Left cardiac atrium (tissue), 4 donors: ENCODE measurements at regions not wholly inside any gene's neighbourhood (a gene's known extent, or its start where the extent isn't known, plus 50 kb on each side); places are given as distances from the start of the nearest gene placed in this dataset.
"Not testable (repeated sequence)": the region's sequence is repeated elsewhere in the genome, so short reads cannot be mapped to it uniquely, and the experiment has no call there.

Experiments
- ATAC-seq, 2 donors: fragments of 200-7000 bp; cut with Tn5 transposase; one replicate each; pipeline ENCODE4 v1.9.1; 2020; ENCODE audit warnings: mild to moderate bottlenecking in 2 of 2, moderate library complexity in 2 of 2
- DNase-seq: peaks from one replicate; pipeline ENCODE4 v3.0.0-alpha.2; 2020
- intact Hi-C, 2 donors: fragments of 100-400 bp; cut with DNase I; formaldehyde crosslinking; loops; one replicate each; pipeline versions ENCODE4 v1.14.1 to v1.15.1; 2022 to 2023
- donor health status: DM: no; HTN: yes; CAD: no.
- donor health status: DM: no; HTN: yes; CAD: no; lungs with severe emphysema.
- donor health status: DM: yes; HTN: yes; CAD: no.
- donor health status: Dilated cardiomyopathy.

DNA sequence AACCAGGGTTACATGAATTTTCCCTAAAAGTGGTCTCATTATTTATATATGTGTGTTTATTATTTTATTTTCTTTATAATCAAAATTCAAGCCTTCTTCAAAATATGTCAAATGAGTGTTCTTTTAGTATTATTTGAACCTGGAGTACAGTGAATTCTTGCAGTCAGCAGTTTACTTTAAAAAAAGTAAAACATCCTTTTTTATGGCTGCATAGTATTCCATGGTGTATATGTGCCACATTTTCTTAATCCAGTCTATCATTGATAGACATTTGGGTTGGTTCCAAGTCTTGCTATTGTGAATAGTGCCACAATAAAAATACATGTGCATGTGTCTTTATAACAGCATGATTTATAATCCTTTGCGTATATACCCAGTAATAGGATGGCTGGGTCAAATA is 920.9 kb downstream of the DNAJB9 start:
- ATAC-seq, intact Hi-C loops, DNase-seq: not testable (repeated sequence)

DNA sequence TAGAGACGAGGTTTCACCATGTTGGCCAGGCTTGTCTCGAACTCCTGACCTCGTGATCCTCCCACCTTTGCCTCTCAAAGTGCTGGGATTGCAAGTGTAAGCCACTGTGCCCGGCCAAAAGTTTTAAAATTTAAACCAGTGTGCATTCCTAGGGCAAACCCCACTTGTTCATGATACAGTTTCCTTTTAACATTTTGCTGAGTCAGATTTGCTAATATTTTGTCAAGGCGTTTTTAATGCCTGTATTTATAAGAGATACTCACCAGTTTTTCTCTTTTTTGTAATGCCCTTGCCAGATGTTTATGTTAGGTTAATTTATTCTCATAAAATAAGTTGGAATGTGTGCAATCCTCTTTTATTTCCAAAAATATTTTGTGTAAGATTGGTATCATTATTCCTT is 927.4 kb downstream of the DNAJB9 start:
- no peak for ATAC-seq
- intact Hi-C loops, result no loop called here

GRCh38 chr7:109498131-109498530 is 928.5 kb downstream of the DNAJB9 start:
- intact Hi-C loops, result no loop called here
- ATAC-seq (no peak), DNase-seq (no peak)

More for the DNA sequence above, 927.4 kb downstream of the DNAJB9 start:
- no peak for DNase-seq

DNA sequence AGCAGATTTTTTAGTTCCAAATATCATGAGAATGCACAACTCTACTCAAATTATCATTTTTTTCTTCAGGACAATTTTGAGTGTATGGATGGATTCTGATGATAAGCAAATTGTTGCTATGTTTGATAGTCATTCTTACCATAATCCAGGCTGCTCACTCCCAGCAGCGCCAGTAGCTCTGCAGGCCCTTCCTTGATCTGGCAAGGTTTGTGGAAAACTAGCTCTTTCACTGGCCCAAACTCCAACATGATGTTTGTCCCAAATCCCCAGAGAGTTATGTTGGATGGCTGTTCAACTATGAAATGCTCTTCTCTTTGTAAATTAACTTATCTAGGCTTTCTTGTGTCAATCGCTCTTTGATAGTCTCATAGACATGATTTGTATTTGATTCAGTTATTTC is 933.7 kb downstream of the DNAJB9 start:
- ATAC-seq, result no peak
- intact Hi-C loops, result no loop called here
- DNase-seq, result no peak

DNA sequence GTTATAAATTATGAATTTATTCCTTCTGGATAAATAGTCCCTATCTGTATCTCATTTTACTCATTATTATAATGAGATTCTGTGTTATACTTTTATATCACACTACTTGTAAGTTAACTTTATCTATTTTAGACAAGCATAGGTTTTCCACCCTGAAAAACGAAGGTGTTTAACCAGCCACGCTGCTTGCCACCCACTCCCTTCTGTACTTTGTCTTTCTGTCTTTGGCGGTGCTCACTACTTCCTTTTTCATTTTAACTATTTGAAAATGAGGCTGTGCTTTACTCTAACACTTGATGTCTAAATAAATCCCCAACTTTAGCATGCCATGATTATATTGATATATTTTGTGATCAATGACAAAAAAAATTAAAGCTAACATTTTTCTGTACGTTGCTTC is 952.9 kb downstream of the DNAJB9 start:
- intact Hi-C loops, result no loop called here
- ATAC-seq (no peak), DNase-seq (no peak)

- ATAC-seq, result no peak
- DNase-seq, result no peak
- intact Hi-C loops, result no loop called here
Observed at GRCh38 chr7:109527833-109528232, 958.2 kb downstream of the DNAJB9 start.

DNA sequence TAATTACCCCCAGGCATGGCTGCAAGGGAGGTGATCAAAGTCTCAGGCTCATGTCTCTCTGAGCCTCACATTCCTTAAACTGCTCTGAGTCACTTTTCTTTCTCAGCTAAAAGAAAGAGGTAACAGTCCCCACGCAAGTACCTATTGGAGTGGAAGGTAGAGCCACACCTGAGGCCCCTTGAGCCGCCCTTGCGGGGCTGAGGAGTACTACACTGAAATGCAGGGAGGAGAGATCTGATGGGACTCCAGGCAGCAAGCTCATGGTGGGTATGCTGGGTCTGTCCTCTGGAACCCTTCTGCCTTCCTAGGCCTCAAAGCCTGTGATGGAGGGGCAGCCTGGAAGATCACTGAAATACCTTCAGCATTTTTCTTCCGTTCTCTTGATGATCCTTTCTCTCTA is 960.0 kb downstream of the DNAJB9 start:
- intact Hi-C loops, result no loop called here
- DNase-seq (no peak), ATAC-seq (no peak)

GRCh38 chr7:109532262-109532992 is 962.8 kb downstream of the DNAJB9 start:
- no peak for ATAC-seq
- no peak for DNase-seq
- intact Hi-C loops, result no loop called here

GRCh38 chr7:109545686-109546085 is 976.0 kb downstream of the DNAJB9 start:
- ATAC-seq (no peak), DNase-seq (no peak)
- intact Hi-C loops, result no loop called here

GRCh38 chr7:109549471-109550193 is 980.0 kb downstream of the DNAJB9 start:
- peak in 1 of 2 donors; percentile 63 for ATAC-seq

GRCh38 chr7:109552017-109552416 is 982.3 kb downstream of the DNAJB9 start:
- DNase-seq (no peak), ATAC-seq (no peak)
- intact Hi-C loops, result no loop called here

More at GRCh38 chr7:109549471-109550193, 980.0 kb downstream of the DNAJB9 start:
- intact Hi-C loops, result no loop called here
- no peak for DNase-seq

DNA sequence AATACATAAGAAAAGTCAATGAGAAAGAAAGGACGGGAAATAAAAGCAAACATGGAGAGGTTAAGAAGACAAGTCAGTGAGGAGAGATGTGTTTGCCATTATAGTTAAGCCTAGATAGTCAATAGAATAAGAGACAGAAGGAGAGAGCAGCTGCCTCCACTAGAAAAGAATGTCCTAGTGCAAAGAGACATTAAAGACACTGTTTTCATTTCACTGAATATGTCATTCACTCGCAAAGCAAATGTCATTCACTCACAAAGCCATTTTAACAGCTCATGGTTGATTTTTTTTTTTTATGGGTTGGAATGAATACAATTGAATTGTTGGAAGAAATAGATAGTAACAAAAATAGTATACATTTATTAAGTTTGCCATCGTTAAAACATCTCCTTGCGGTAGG is 1007.6 kb downstream of the DNAJB9 start:
- DNase-seq, result no peak
- intact Hi-C loops, result no loop called here
- ATAC-seq, result no peak

GRCh38 chr7:109579901-109580300 is 1010.2 kb downstream of the DNAJB9 start:
- ATAC-seq (no peak), DNase-seq (no peak)
- intact Hi-C loops, result no loop called here

GRCh38 chr7:109582211-109582610 is 1012.5 kb downstream of the DNAJB9 start:
- intact Hi-C loops, result no loop called here
- DNase-seq (no peak), ATAC-seq (no peak)

GRCh38 chr7:109596948-109597347 is 1027.3 kb downstream of the DNAJB9 start:
- ATAC-seq, intact Hi-C loops, DNase-seq: not testable (repeated sequence)

DNA sequence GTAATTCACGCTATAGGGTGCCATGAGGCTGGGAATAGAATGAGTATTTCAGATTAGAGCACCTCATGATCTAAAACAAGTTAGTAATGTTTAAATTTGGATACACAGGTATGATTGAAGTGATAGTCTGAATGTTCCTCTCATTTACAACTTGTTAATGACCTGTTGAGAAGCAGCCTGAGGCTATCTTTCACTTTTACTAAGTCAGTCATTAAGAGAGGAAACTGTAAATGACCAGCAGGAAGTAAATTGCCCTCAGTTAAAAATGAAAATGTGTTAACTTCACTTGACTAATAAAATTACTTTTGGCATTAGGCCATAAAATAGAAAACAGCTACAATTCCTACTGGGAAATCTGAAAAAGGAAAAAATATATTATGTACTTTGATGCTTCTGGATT is 1042.0 kb downstream of the DNAJB9 start:
- DNase-seq (no peak), ATAC-seq (no peak)
- intact Hi-C loops, result no loop called here

DNA sequence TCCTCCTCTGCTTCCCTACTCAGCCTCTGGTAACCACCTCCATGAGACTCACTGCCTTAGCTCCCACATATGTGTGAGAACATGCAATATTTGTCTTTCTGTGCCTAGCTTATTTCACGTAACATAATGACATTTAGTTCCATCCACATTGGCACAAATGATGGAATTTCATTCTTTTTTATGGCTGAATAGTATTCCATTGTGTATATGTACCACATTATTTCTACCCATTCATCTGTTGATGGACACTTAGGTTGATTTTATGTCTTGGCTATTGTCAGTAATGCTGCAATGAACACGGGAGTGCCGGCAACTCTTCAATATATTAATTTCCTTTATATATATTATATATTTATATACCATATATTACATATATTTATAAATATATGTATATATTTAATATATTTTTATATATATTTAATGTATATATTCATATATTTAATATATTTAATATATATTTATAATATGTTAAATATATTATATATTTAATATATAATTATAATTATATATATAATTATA is 1046.9 kb downstream of the DNAJB9 start:
- ATAC-seq (no peak), DNase-seq (no peak)
- intact Hi-C loops, result no loop called here

- DNase-seq, result no peak
- no peak for ATAC-seq
- intact Hi-C loops, result no loop called here
Observed at GRCh38 chr7:109622320-109622719, 1052.6 kb downstream of the DNAJB9 start.

DNA sequence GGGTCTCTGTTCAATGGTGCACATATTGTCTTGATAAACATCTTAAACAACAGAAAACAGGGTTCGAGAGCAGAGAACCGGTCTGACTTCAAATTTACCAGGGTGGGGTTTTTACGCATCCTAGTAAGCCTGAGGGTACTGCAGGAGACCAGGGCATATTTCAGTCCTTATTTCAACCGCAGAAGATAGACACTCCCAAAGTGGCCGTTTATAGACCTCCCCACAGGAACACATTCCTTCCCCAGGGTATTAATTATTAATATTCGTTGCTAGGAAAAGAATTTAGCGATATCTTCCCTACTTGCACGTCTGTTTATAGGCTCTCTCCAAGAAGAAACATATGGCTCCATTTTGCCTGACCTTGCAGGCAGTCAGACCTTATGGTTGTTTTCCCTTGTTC is 1063.2 kb downstream of the DNAJB9 start:
- ATAC-seq, intact Hi-C loops, DNase-seq: not testable (repeated sequence)

DNA sequence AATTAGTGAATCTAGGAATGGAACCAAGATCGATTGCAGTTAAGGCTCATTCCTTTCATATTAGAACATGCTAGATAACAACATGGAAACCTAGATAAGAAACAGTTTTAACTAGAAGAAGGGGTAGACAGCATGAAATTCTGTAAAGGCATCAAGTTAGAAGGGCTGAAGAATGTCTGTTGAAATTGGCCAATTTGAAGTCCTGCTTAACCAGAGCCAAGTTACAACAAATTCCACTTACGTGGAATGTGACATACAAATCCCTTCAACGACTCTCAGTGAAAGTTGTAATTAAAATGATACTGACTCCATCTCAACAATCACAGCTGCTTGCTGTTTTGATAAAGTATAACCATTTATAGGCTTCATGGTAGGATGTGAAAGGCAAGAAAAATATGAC is 1065.7 kb downstream of the DNAJB9 start:
- DNase-seq (no peak), ATAC-seq (peak in 1 of 2 donors; percentile 67)
- intact Hi-C loops, result no loop called here
